GM12878 (cell line): ENCODE measurements at regions not wholly inside any gene's neighbourhood (a gene's known extent, or its start where the extent isn't known, plus 50 kb on each side); places are given as distances from the start of the nearest gene placed in this dataset.

Experiments
- ASH2L ChIP-seq: fragments of 300-600, 200-600 bp; sonication (generic); IDR thresholded peaks from 2 replicates; pipeline ENCODE4 v1.6.1; 2017; ENCODE audit warnings: low read depth, mild to moderate bottlenecking, borderline replicate concordance
- ETV6 ChIP-seq, 2 experiments: fragments of 450-650 bp in 1 of 2; IDR thresholded peaks in 1 of 2; conservative IDR thresholded peaks in 1 of 2; 2 replicates each; pipeline ENCODE4 v1.6.1; 2014; ENCODE audit warnings: antibody characterized with exemption in 1 of 2, borderline replicate concordance in 1 of 2, low read depth in 1 of 2, mild to moderate bottlenecking in 1 of 2, moderate library complexity in 1 of 2
- FOS ChIP-seq: IDR thresholded peaks from 3 replicates; pipeline ENCODE4 v1.6.1; 2011; ENCODE audit warnings: borderline replicate concordance; ENCODE audit not compliant: insufficient read length; ENCODE audit errors: extremely low read depth
- HCFC1 ChIP-seq: fragments of 150-350 bp; IDR thresholded peaks from 2 replicates; pipeline ENCODE4 v1.6.1; 2014; ENCODE audit warnings: low read length
- JUND ChIP-seq: IDR thresholded peaks from 2 replicates; pipeline ENCODE4 v1.6.1; 2012; ENCODE audit warnings: low read depth, mild to moderate bottlenecking, low read length, improper control_type of control experiment, moderate library complexity
- TBL1XR1 ChIP-seq: IDR thresholded peaks from 2 replicates; pipeline ENCODE4 v1.6.1; 2012; ENCODE audit warnings: low read depth, low read length, improper control_type of control experiment
- TF ChIP-seq, protein P1 (sequence below): fragments of 450-650 bp; IDR thresholded peaks from 2 replicates; pipeline ENCODE4 v1.6.1; 2017; ENCODE audit warnings: low read depth, mild to moderate bottlenecking, moderate library complexity
- TF ChIP-seq, protein P2 (sequence below), 3 experiments: IDR thresholded peaks in 2 of 3; conservative IDR thresholded peaks in 1 of 3; 2 replicates each; pipeline ENCODE4 v1.5.1; 2011; ENCODE audit warnings: low read depth in 3 of 3, low read length in 3 of 3, mild to moderate bottlenecking in 3 of 3, control low read depth in 2 of 3, moderate library complexity in 2 of 3, inconsistent platforms in 1 of 3, mixed read lengths in 1 of 3; ENCODE audit not compliant: control insufficient read depth in 2 of 3, insufficient read depth in 1 of 3; ENCODE audit errors: extremely low read depth in 1 of 3

DNA sequence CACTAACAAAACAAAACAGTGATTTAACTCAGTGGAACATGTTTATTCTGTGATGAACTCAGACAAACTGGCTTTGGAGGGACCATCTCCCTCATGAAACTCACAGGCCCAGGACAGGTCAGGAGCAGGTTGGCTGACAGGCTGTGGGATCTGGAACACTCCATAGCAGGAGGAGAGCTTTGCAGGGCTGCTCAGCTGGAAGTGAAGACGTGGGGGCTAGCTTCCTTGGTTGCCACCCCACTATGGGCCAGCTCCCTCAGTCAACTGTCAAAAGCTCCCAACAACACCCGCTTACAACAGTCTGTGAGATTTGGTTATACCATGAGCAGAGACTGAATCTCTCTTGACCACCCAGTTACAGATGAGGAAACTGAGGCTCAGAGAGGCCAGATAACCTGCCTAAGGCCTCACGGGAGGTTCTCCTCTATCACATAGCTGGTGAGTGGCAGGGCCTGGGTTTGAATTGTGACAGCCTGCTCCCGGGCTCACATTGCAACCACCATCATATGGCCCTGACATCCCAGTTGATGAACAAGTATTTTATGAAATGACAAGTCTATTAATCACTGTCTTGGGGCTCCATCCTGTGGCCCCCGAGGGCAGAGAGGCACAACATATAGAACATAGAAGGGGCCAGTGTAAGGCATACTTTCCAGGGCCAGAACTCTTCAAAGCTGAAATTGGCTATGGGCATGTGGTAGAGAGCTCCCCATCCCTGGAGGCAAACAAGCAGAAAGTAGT, 473.4 kb downstream of the MN1 start (continued):
- TF ChIP-seq JUND (no peak), FOS (no peak), TBL1XR1 (no peak), ETV6 (conservative IDR thresholded peaks at IDR 0.05 in 1 of 2, IDR thresholded peaks at IDR 0.05 in 1 of 2; ENCODE audit: borderline replicate concordance in 1 of 2, low read depth in 1 of 2) (no peak), ASH2L (no peak), HCFC1 (no peak)
- TF ChIP-seq, protein P1, sequence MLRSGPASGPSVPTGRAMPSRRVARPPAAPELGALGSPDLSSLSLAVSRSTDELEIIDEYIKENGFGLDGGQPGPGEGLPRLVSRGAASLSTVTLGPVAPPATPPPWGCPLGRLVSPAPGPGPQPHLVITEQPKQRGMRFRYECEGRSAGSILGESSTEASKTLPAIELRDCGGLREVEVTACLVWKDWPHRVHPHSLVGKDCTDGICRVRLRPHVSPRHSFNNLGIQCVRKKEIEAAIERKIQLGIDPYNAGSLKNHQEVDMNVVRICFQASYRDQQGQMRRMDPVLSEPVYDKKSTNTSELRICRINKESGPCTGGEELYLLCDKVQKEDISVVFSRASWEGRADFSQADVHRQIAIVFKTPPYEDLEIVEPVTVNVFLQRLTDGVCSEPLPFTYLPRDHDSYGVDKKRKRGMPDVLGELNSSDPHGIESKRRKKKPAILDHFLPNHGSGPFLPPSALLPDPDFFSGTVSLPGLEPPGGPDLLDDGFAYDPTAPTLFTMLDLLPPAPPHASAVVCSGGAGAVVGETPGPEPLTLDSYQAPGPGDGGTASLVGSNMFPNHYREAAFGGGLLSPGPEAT: no peak
- TF ChIP-seq, protein P2, sequence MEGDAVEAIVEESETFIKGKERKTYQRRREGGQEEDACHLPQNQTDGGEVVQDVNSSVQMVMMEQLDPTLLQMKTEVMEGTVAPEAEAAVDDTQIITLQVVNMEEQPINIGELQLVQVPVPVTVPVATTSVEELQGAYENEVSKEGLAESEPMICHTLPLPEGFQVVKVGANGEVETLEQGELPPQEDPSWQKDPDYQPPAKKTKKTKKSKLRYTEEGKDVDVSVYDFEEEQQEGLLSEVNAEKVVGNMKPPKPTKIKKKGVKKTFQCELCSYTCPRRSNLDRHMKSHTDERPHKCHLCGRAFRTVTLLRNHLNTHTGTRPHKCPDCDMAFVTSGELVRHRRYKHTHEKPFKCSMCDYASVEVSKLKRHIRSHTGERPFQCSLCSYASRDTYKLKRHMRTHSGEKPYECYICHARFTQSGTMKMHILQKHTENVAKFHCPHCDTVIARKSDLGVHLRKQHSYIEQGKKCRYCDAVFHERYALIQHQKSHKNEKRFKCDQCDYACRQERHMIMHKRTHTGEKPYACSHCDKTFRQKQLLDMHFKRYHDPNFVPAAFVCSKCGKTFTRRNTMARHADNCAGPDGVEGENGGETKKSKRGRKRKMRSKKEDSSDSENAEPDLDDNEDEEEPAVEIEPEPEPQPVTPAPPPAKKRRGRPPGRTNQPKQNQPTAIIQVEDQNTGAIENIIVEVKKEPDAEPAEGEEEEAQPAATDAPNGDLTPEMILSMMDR (IDR thresholded peaks at IDR 0.05 in 2 of 3, conservative IDR thresholded peaks at IDR 0.05 in 1 of 3; ENCODE audit: control insufficient read depth in 2 of 3, extremely low read depth in 1 of 3, insufficient read depth in 1 of 3, low read depth in 3 of 3, low read length in 3 of 3): no peak
